ENCODE measurements at regions not wholly inside any gene's neighbourhood (a gene's known extent, or its start where the extent isn't known, plus 50 kb on each side); places are given as distances from the start of the nearest gene placed in this dataset.

DNA sequence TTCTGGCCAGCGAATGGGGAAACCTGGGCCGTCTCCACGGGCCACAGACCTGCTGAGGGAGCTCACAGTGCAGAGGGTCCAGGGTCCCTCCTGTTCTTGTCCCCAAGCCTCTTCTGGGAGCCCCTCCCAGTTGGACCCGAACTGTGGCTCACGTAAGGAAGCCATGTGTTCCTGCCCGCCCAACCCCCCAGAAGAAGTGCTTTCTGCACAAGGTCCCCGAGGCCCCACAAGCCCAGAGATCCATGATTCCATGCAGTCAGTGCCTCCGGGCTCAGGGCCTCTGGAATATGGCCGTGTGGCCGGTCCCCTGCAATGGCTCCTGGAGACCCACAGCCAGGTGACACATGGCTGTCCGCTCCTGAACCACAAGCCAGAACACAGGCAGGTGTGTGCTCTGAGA, 272.4 kb downstream of the C16orf95 start:
- intact Hi-C loops (cut with micrococcal nuclease; ENCODE audit: unreplicated experiment): no loop called here
- no peaks in the 10 kb centered on the region for H4K20me1 ChIP-seq (ENCODE audit: insufficient read depth, low read length)
- no peak overlapping the region for H3K4me3 ChIP-seq (ENCODE audit: low read depth, low read length, poor library complexity, severe bottlenecking)
- H3K9me3 ChIP-seq (ENCODE audit: low read length): no peaks in the 10 kb centered on the region
- TF ChIP-seq, protein P1, sequence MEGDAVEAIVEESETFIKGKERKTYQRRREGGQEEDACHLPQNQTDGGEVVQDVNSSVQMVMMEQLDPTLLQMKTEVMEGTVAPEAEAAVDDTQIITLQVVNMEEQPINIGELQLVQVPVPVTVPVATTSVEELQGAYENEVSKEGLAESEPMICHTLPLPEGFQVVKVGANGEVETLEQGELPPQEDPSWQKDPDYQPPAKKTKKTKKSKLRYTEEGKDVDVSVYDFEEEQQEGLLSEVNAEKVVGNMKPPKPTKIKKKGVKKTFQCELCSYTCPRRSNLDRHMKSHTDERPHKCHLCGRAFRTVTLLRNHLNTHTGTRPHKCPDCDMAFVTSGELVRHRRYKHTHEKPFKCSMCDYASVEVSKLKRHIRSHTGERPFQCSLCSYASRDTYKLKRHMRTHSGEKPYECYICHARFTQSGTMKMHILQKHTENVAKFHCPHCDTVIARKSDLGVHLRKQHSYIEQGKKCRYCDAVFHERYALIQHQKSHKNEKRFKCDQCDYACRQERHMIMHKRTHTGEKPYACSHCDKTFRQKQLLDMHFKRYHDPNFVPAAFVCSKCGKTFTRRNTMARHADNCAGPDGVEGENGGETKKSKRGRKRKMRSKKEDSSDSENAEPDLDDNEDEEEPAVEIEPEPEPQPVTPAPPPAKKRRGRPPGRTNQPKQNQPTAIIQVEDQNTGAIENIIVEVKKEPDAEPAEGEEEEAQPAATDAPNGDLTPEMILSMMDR (conservative IDR thresholded peaks at IDR 0.05; ENCODE audit: low read length): no peak
- no peak for TF ChIP-seq EZH2phosphoT487 (IDR thresholded peaks at IDR 0.05; ENCODE audit: borderline replicate concordance, low read depth, low read length)
- no peaks in the 10 kb centered on the region for H3K9me2 ChIP-seq (ENCODE audit: insufficient read depth, low read length)
- DNase-seq (ENCODE audit: low spot score): no peak
- no peaks in the 10 kb centered on the region for H3K79me2 ChIP-seq (ENCODE audit: insufficient read depth, low read depth, low read length)
- H3K36me3 ChIP-seq (ENCODE audit: insufficient read depth, low read length): no peaks in the 10 kb centered on the region
- no peaks in the 10 kb centered on the region for H3K4me1 ChIP-seq (ENCODE audit: insufficient read depth, low read length, poor library complexity, severe bottlenecking)
- no peak overlapping the region for H2AFZ ChIP-seq (ENCODE audit: low read length)
- H3K27ac ChIP-seq (ENCODE audit: low read depth, low read length, poor library complexity, severe bottlenecking): no peak overlapping the region
- ChIA-PET POLR2A (interaction anchor here (0.7 kb wide), 1 partner anchor 9 kb away, joined by 3 read pairs; no protein-coding TSS in a partner anchor), CTCF (ENCODE audit: unreplicated experiment) (no interaction called here)
- no TSS peak for BruUV-seq (replicated peaks)
- H3K4me2 ChIP-seq (ENCODE audit: low read length): no peak overlapping the region

GRCh38 chr16:87045466-87046216, 271.6 kb downstream of the C16orf95 start:
- Histone ChIP-seq H3K4me1 (ENCODE audit: insufficient read depth, low read length, poor library complexity, severe bottlenecking) (no peaks in the 10 kb centered on the region), H3K36me3 (ENCODE audit: insufficient read depth, low read length) (no peaks in the 10 kb centered on the region), H3K9me2 (ENCODE audit: insufficient read depth, low read length) (no peaks in the 10 kb centered on the region), H3K9me3 (ENCODE audit: low read length) (no peaks in the 10 kb centered on the region), H3K4me3 (ENCODE audit: low read depth, low read length, poor library complexity, severe bottlenecking) (no peak overlapping the region), H3K79me2 (ENCODE audit: insufficient read depth, low read depth, low read length) (no peaks in the 10 kb centered on the region), H3K27ac (ENCODE audit: low read depth, low read length, poor library complexity, severe bottlenecking) (no peak overlapping the region), H3K4me2 (ENCODE audit: low read length) (no peak overlapping the region), H4K20me1 (ENCODE audit: insufficient read depth, low read length) (no peaks in the 10 kb centered on the region), H2AFZ (ENCODE audit: low read length) (no peak overlapping the region)
- DNase-seq (ENCODE audit: low spot score): no peak
- intact Hi-C loops (cut with micrococcal nuclease; ENCODE audit: unreplicated experiment): no loop called here
- no peak for TF ChIP-seq EZH2phosphoT487 (IDR thresholded peaks at IDR 0.05; ENCODE audit: borderline replicate concordance, low read depth, low read length)
- TF ChIP-seq, protein P1 (conservative IDR thresholded peaks at IDR 0.05; ENCODE audit: low read length): no peak
- ChIA-PET CTCF (ENCODE audit: unreplicated experiment) (no interaction called here), POLR2A (no interaction called here)
- BruUV-seq (replicated peaks): no TSS peak

DNA sequence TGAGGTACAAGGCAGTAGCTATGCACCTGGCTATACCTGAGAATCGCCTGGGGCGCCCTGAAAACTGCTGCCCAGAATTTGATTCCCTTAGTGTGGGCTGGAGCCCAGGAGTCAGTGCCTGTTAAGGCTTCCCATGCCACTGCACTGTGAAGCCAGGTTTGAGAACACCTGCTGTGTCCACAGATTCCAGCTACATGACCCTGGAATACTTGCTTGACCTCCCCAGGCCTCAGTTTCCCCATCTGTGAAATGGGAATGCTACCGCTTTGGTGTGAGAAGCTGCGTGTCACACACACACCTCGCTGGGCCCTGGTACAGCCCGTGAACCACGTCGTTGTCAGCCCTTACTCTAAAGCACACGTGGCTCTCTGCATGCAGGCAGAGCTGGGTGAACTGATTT, 271.0 kb downstream of the C16orf95 start:
- Histone ChIP-seq H3K79me2 (ENCODE audit: insufficient read depth, low read depth, low read length) (no peaks in the 10 kb centered on the region), H3K9me2 (ENCODE audit: insufficient read depth, low read length) (no peaks in the 10 kb centered on the region), H3K4me1 (ENCODE audit: insufficient read depth, low read length, poor library complexity, severe bottlenecking) (no peaks in the 10 kb centered on the region), H4K20me1 (ENCODE audit: insufficient read depth, low read length) (no peaks in the 10 kb centered on the region), H3K9me3 (ENCODE audit: low read length) (no peaks in the 10 kb centered on the region), H2AFZ (ENCODE audit: low read length) (no peak overlapping the region), H3K4me3 (ENCODE audit: low read depth, low read length, poor library complexity, severe bottlenecking) (no peak overlapping the region), H3K36me3 (ENCODE audit: insufficient read depth, low read length) (no peaks in the 10 kb centered on the region), H3K27ac (ENCODE audit: low read depth, low read length, poor library complexity, severe bottlenecking) (no peak overlapping the region), H3K4me2 (ENCODE audit: low read length) (no peak overlapping the region)
- no TSS peak for BruUV-seq (replicated peaks)
- intact Hi-C loops (cut with micrococcal nuclease; ENCODE audit: unreplicated experiment): no loop called here
- no peak for DNase-seq (ENCODE audit: low spot score)
- no peak for TF ChIP-seq EZH2phosphoT487 (IDR thresholded peaks at IDR 0.05; ENCODE audit: borderline replicate concordance, low read depth, low read length)
- TF ChIP-seq, protein P1 (conservative IDR thresholded peaks at IDR 0.05; ENCODE audit: low read length): no peak
- CTCF ChIA-PET (ENCODE audit: unreplicated experiment): no interaction called here
- POLR2A ChIA-PET: no interaction called here

Data from OCI-LY7 (cell line).